Dedifferentiated amniotic fluid mesenchymal stem cell (primary cell): ENCODE measurements at regions not wholly inside any gene's neighbourhood (a gene's known extent, or its start where the extent isn't known, plus 50 kb on each side); places are given as distances from the start of the nearest gene placed in this dataset.

Source experiments
- DNase-seq: peaks from one replicate; pipeline ENCODE4 v3.0.0-alpha.2; 2016; ENCODE audit errors: extremely low spot score

GRCh38 chr6:169954977-169955376 is 203.6 kb downstream of the ERMARD start:
- DNase-seq: no peak

- no peak for DNase-seq
These were observed 202.3 kb downstream of the ERMARD start for GRCh38 chr6:169953686-169954085.

GRCh38 chr6:169950558-169950957 is 199.1 kb downstream of the ERMARD start:
- no peak for DNase-seq

GRCh38 chr6:169949511-169950097 is 198.2 kb downstream of the ERMARD start:
- DNase-seq: no peak

- DNase-seq: no peak
These were observed 195.5 kb downstream of the ERMARD start for GRCh38 chr6:169946971-169947370.

GRCh38 chr6:169945117-169945516 is 193.7 kb downstream of the ERMARD start:
- DNase-seq: no peak

GRCh38 chr6:169944415-169944814 is 193.0 kb downstream of the ERMARD start:
- no peak for DNase-seq

- no peak for DNase-seq
These were observed 192.6 kb downstream of the ERMARD start for GRCh38 chr6:169944061-169944337.

- no peak for DNase-seq
These were observed 192.0 kb downstream of the ERMARD start for GRCh38 chr6:169943241-169944060.

- DNase-seq: no peak
These were observed 190.8 kb downstream of the ERMARD start for GRCh38 chr6:169942173-169942572.

GRCh38 chr6:169940481-169941271 is 189.3 kb downstream of the ERMARD start:
- no peak for DNase-seq

GRCh38 chr6:169939554-169940164 is 188.2 kb downstream of the ERMARD start:
- DNase-seq: no peak

GRCh38 chr6:169938731-169939130 is 187.3 kb downstream of the ERMARD start:
- DNase-seq: no peak

- DNase-seq: no peak
These were observed 186.9 kb downstream of the ERMARD start for GRCh38 chr6:169938262-169938701.

- no peak for DNase-seq
These were observed 186.2 kb downstream of the ERMARD start for GRCh38 chr6:169937389-169938261.

- DNase-seq: no peak
These were observed 185.0 kb downstream of the ERMARD start for GRCh38 chr6:169936355-169936975.

GRCh38 chr6:169935861-169936260 is 184.4 kb downstream of the ERMARD start:
- no peak for DNase-seq

GRCh38 chr6:169935348-169935718 is 183.9 kb downstream of the ERMARD start:
- no peak for DNase-seq

GRCh38 chr6:169934699-169935347 is 183.4 kb downstream of the ERMARD start:
- DNase-seq: no peak
